ENCODE measurements at regions not wholly inside any gene's neighbourhood (a gene's known extent, or its start where the extent isn't known, plus 50 kb on each side); places are given as distances from the start of the nearest gene placed in this dataset.

GRCh38 chr21:20592463-20592862 is 405.7 kb upstream of the NCAM2 start:
- DNase-seq = no peak

GRCh38 chr21:20603236-20603635 is 395.0 kb upstream of the NCAM2 start:
- no peak for DNase-seq

GRCh38 chr21:20611008-20611407 is 387.2 kb upstream of the NCAM2 start:
- no peak for DNase-seq

GRCh38 chr21:20613654-20614053 is 384.6 kb upstream of the NCAM2 start:
- DNase-seq = no peak

- peak in 2 of 3 experiments; percentile 67 to 93 for DNase-seq
Observed at GRCh38 chr21:20617130-20617529, 381.1 kb upstream of the NCAM2 start.

- no peak for DNase-seq
Observed at GRCh38 chr21:20618878-20619277, 379.3 kb upstream of the NCAM2 start.

GRCh38 chr21:20627594-20627993 is 370.6 kb upstream of the NCAM2 start:
- no peak for DNase-seq

GRCh38 chr21:20631633-20632032 is 366.6 kb upstream of the NCAM2 start:
- DNase-seq = no peak

GRCh38 chr21:20639026-20639425 is 359.2 kb upstream of the NCAM2 start:
- DNase-seq = no peak

- no peak for DNase-seq
Observed at GRCh38 chr21:20641241-20641640, 357.0 kb upstream of the NCAM2 start.

- DNase-seq = no peak
Observed at GRCh38 chr21:20642681-20643080, 355.5 kb upstream of the NCAM2 start.

- no peak for DNase-seq
Observed at GRCh38 chr21:20644552-20644951, 353.7 kb upstream of the NCAM2 start.

GRCh38 chr21:20645344-20645743 is 352.9 kb upstream of the NCAM2 start:
- no peak for DNase-seq

GRCh38 chr21:20646431-20647165 is 351.6 kb upstream of the NCAM2 start:
- no peak for DNase-seq

GRCh38 chr21:20647607-20648006 is 350.6 kb upstream of the NCAM2 start:
- no peak for DNase-seq

- DNase-seq = no peak
Observed at GRCh38 chr21:20649231-20649630, 349.0 kb upstream of the NCAM2 start.

- DNase-seq = no peak
Observed at GRCh38 chr21:20652846-20653245, 345.4 kb upstream of the NCAM2 start.

GRCh38 chr21:20661246-20661645 is 337.0 kb upstream of the NCAM2 start:
- peak in 2 of 3 experiments; percentile 15 to 55 for DNase-seq

GRCh38 chr21:20661745-20662422 is 336.3 kb upstream of the NCAM2 start:
- DNase-seq = peak in 2 of 3 experiments; percentile 74 to 76

- DNase-seq = peak in 2 of 3 experiments; percentile 41 to 45
Observed at GRCh38 chr21:20662514-20662913, 335.7 kb upstream of the NCAM2 start.

- peak in 1 of 3 experiments; percentile 16 for DNase-seq
Observed at GRCh38 chr21:20667931-20668330, 330.3 kb upstream of the NCAM2 start.

GRCh38 chr21:20685475-20685874 is 312.7 kb upstream of the NCAM2 start:
- DNase-seq = no peak

- no peak for DNase-seq
Observed at GRCh38 chr21:20698585-20698984, 299.6 kb upstream of the NCAM2 start.

GRCh38 chr21:20701235-20701634 is 297.0 kb upstream of the NCAM2 start:
- no peak for DNase-seq

All from NCI-H1417 (cell line).